Caco-2 (cell line): ENCODE measurements at regions not wholly inside any gene's neighbourhood (a gene's known extent, or its start where the extent isn't known, plus 50 kb on each side); places are given as distances from the start of the nearest gene placed in this dataset.

Experiments
- BruUV-seq: library from RNA; stranded (reverse); fragments of 400-500 nt; replicated peaks from 2 replicates; lab custom pipeline; 2021; lab: Mats Ljungman, UMichigan
- CTCF ChIA-PET: fragments of 300-600 bp; sonication (Branson Sonifier 250); formaldehyde crosslinking; loops from one replicate; lab custom pipeline; 2022; ENCODE audit warnings: antibody characterized with exemption; lab: Charles Lee
- POLR2A ChIA-PET: fragments of 300-600 bp; sonication (Branson Sonifier 250); formaldehyde crosslinking; loops from one replicate; lab custom pipeline; 2022; ENCODE audit warnings: antibody characterized with exemption; lab: Charles Lee
- DNase-seq, 2 experiments: peaks; one replicate each; pipeline versions ENCODE4 v3.0.0 to v3.0.0-alpha.2; 2020 to 2022
- H3K27me3 ChIP-seq: replicated peaks from 2 replicates; pipeline ENCODE4 v1.6.0; 2011; ENCODE audit warnings: low read length; ENCODE audit not compliant: control insufficient read depth, insufficient read depth
- H3K36me3 ChIP-seq: 2 replicates; pipeline ENCODE4 v1.5.1; 2011; ENCODE audit warnings: low read length; ENCODE audit not compliant: control insufficient read depth, insufficient read depth
- H3K4me1 ChIP-seq: fragments of 250-450 bp; sonication (Bioruptor Pico); 2 replicates; pipeline ENCODE4 v1.5.1; 2020; ENCODE audit warnings: mild to moderate bottlenecking
- H3K4me3 ChIP-seq: 2 replicates; pipeline ENCODE4 v1.5.1; 2011; ENCODE audit warnings: low read depth, mild to moderate bottlenecking, control low read depth, low read length
- H3K9me3 ChIP-seq: fragments of 250-450 bp; sonication (Bioruptor Pico); 2 replicates; pipeline ENCODE4 v1.5.1; 2020; ENCODE audit warnings: mild to moderate bottlenecking, moderate library complexity
- H3K27ac Mint-ChIP-seq: one replicate; pipeline ENCODE4 v1.8.0; 2022; ENCODE audit warnings: mixed read lengths; ENCODE audit not compliant: unreplicated experiment
- H3K27me3 Mint-ChIP-seq: one replicate; pipeline ENCODE4 v1.8.0; 2022; ENCODE audit warnings: mixed read lengths; ENCODE audit not compliant: insufficient read depth, unreplicated experiment
- H3K36me3 Mint-ChIP-seq: one replicate; pipeline ENCODE4 v1.8.0; 2022; ENCODE audit warnings: mild to moderate bottlenecking, mixed read lengths; ENCODE audit not compliant: insufficient read depth, unreplicated experiment
- H3K4me1 Mint-ChIP-seq: one replicate; pipeline ENCODE4 v1.8.0; 2022; ENCODE audit warnings: low read depth, mixed read lengths; ENCODE audit not compliant: unreplicated experiment
- H3K4me3 Mint-ChIP-seq: one replicate; pipeline ENCODE4 v1.8.0; 2022; ENCODE audit warnings: mild to moderate bottlenecking, moderate library complexity, mixed read lengths; ENCODE audit not compliant: unreplicated experiment
- H3K9me3 Mint-ChIP-seq: one replicate; pipeline ENCODE4 v1.8.0; 2022; ENCODE audit warnings: mixed read lengths; ENCODE audit not compliant: unreplicated experiment
- CTCF ChIP-seq, 2 experiments: fragments of 200-600 bp in 1 of 2; IDR thresholded peaks; 1 replicate in 1 of 2; 2 replicates in 1 of 2; pipeline versions ENCODE4 v1.5.1 to v1.8.0; 2011 to 2022; ENCODE audit warnings: antibody characterized with exemption in 1 of 2, control low read depth in 1 of 2, inconsistent platforms in 1 of 2, low read depth in 1 of 2, low read length in 1 of 2, mild to moderate bottlenecking in 1 of 2, moderate library complexity in 1 of 2; ENCODE audit not compliant: insufficient read depth in 1 of 2, severe bottlenecking in 1 of 2, unreplicated experiment in 1 of 2
- intact Hi-C: fragments of 100-400 bp; cut with micrococcal nuclease; formaldehyde crosslinking; loops from one replicate; pipeline ENCODE4 v1.10.0; 2022; ENCODE audit not compliant: unreplicated experiment

DNA sequence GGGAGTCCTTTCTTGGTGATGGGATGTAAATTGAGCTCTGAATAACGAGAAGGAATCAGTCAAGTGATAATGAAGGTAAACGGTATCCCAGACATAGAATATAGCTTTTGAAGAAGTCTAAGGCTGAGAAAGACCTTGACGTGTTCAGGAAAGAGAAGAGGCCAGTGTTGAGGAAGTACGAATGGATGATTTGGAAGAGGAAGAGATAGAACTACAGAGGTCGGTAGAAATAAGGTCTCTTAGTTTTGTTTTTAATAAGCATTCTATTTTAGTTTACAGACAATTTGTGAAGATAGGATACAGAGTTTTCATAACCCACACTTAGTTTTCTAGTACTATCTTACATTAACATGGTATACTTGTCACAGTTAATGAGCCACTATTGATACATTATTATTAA lies 1598.1 kb downstream of the FAM181B start:
- H3K36me3 ChIP-seq = no peaks in the 10 kb centered on the region
- Mint-ChIP-seq H3K9me3 (no peaks in the 10 kb centered on the region), H3K27me3 (peaks cover 15% of the 10 kb centered on the region), H3K36me3 (no peaks in the 10 kb centered on the region), H3K4me3 (no peak overlapping the region), H3K4me1 (no peaks in the 10 kb centered on the region), H3K27ac (no peak overlapping the region)
- no peaks in the 10 kb centered on the region for H3K9me3 ChIP-seq
- no peak overlapping the region for H3K4me3 ChIP-seq
- intact Hi-C loops = no loop called here
- no peaks in the 10 kb centered on the region for H3K4me1 ChIP-seq
- DNase-seq = no peak
- H3K27me3 ChIP-seq = no peaks in the 10 kb centered on the region
- BruUV-seq = no TSS peak
- CTCF ChIA-PET = no interaction called here
- TF ChIP-seq CTCF (IDR thresholded peaks at IDR 0.05; ENCODE audit: insufficient read depth in 1 of 2, low read depth in 1 of 2, low read length in 1 of 2, severe bottlenecking in 1 of 2, unreplicated experiment in 1 of 2) = no peak
- POLR2A ChIA-PET = no interaction called here

GRCh38 chr11:81129618-81130017 lies 1604.0 kb downstream of the FAM181B start:
- no peak for DNase-seq

GRCh38 chr11:81112718-81113117 lies 1620.9 kb downstream of the FAM181B start:
- Mint-ChIP-seq H3K27me3 (no peaks in the 10 kb centered on the region), H3K4me3 (no peak overlapping the region), H3K36me3 (no peaks in the 10 kb centered on the region), H3K4me1 (no peaks in the 10 kb centered on the region), H3K9me3 (no peaks in the 10 kb centered on the region), H3K27ac (no peak overlapping the region)
- intact Hi-C loops = no loop called here
- CTCF ChIA-PET = no interaction called here
- no peak for DNase-seq
- H3K27me3 ChIP-seq = no peaks in the 10 kb centered on the region
- no TSS peak for BruUV-seq
- POLR2A ChIA-PET = no interaction called here
- no peaks in the 10 kb centered on the region for H3K4me1 ChIP-seq
- no peak for TF ChIP-seq CTCF (IDR thresholded peaks at IDR 0.05; ENCODE audit: insufficient read depth in 1 of 2, low read depth in 1 of 2, low read length in 1 of 2, severe bottlenecking in 1 of 2, unreplicated experiment in 1 of 2)
- no peaks in the 10 kb centered on the region for H3K36me3 ChIP-seq
- H3K4me3 ChIP-seq = no peak overlapping the region
- H3K9me3 ChIP-seq = no peaks in the 10 kb centered on the region

More at GRCh38 chr11:81129618-81130017, 1604.0 kb downstream of the FAM181B start:
- no peaks in the 10 kb centered on the region for H3K9me3 Mint-ChIP-seq
- H3K4me1 ChIP-seq = no peaks in the 10 kb centered on the region
- H3K27ac Mint-ChIP-seq = no peak overlapping the region
- H3K4me3 ChIP-seq = no peak overlapping the region
- no peaks in the 10 kb centered on the region for H3K4me1 Mint-ChIP-seq
- no peak for TF ChIP-seq CTCF (IDR thresholded peaks at IDR 0.05; ENCODE audit: insufficient read depth in 1 of 2, low read depth in 1 of 2, low read length in 1 of 2, severe bottlenecking in 1 of 2, unreplicated experiment in 1 of 2)
- H3K36me3 ChIP-seq = no peaks in the 10 kb centered on the region
- intact Hi-C loops = no loop called here
- H3K27me3 Mint-ChIP-seq = no peaks in the 10 kb centered on the region
- H3K27me3 ChIP-seq = no peaks in the 10 kb centered on the region
- POLR2A ChIA-PET = no interaction called here
- CTCF ChIA-PET = no interaction called here
- H3K9me3 ChIP-seq = no peaks in the 10 kb centered on the region
- no peaks in the 10 kb centered on the region for H3K36me3 Mint-ChIP-seq
- no peak overlapping the region for H3K4me3 Mint-ChIP-seq
- BruUV-seq = no TSS peak
